GM18951 (cell line): ENCODE measurements at regions not wholly inside any gene's neighbourhood (a gene's known extent, or its start where the extent isn't known, plus 50 kb on each side); places are given as distances from the start of the nearest gene placed in this dataset.
"Not testable (repeated sequence)": the region's sequence is repeated elsewhere in the genome, so short reads cannot be mapped to it uniquely, and the experiment has no call there.

Source experiments
- POLR2A ChIP-seq: IDR thresholded peaks from 4 replicates; pipeline ENCODE4 v1.6.1; 2011; ENCODE audit warnings: mild to moderate bottlenecking; ENCODE audit not compliant: insufficient read length, insufficient read depth; ENCODE audit errors: extremely low read depth
- in situ Hi-C: fragments of 300-500 bp; cut with MboI; formaldehyde crosslinking; loops from one replicate; pipeline ENCODE4 v1.12.0; 2022; ENCODE audit warnings: low sequenced_read_pairs, mixed read lengths, inconsistent platforms; ENCODE audit not compliant: unreplicated experiment

- TF ChIP-seq POLR2A, result no peak
- in situ Hi-C loops, result no loop called here
These were observed 307.0 kb upstream of the NOX3 start for GRCh38 chr6:155762649-155763048.

GRCh38 chr6:155755452-155755851 is 299.8 kb upstream of the NOX3 start:
- TF ChIP-seq POLR2A, result no peak
- in situ Hi-C loops, result no loop called here

- in situ Hi-C loops, result not testable (repeated sequence)
These were observed 293.1 kb upstream of the NOX3 start for GRCh38 chr6:155748778-155749177.

GRCh38 chr6:155747491-155747890 is 291.9 kb upstream of the NOX3 start:
- TF ChIP-seq POLR2A, result no peak
- in situ Hi-C loops, result no loop called here

- in situ Hi-C loops, result no loop called here
- no peak for TF ChIP-seq POLR2A
These were observed 285.3 kb upstream of the NOX3 start for GRCh38 chr6:155740781-155741399.

GRCh38 chr6:155738602-155739105 is 283.0 kb upstream of the NOX3 start:
- TF ChIP-seq POLR2A, result no peak
- in situ Hi-C loops, result no loop called here

- in situ Hi-C loops, result no loop called here
- no peak for TF ChIP-seq POLR2A
These were observed 261.7 kb upstream of the NOX3 start for GRCh38 chr6:155717374-155717773.

GRCh38 chr6:155710704-155711103 is 255.1 kb upstream of the NOX3 start:
- in situ Hi-C loops, result no loop called here
- no peak for TF ChIP-seq POLR2A

GRCh38 chr6:155709262-155709661 is 253.6 kb upstream of the NOX3 start:
- no peak for TF ChIP-seq POLR2A
- in situ Hi-C loops, result no loop called here

GRCh38 chr6:155708100-155708499 is 252.5 kb upstream of the NOX3 start:
- in situ Hi-C loops, result no loop called here

GRCh38 chr6:155706806-155707205 is 251.2 kb upstream of the NOX3 start:
- in situ Hi-C loops, result no loop called here
- no peak for TF ChIP-seq POLR2A

More at GRCh38 chr6:155708100-155708499, 252.5 kb upstream of the NOX3 start:
- no peak for TF ChIP-seq POLR2A

- in situ Hi-C loops, result no loop called here
- no peak for TF ChIP-seq POLR2A
These were observed 250.7 kb upstream of the NOX3 start for GRCh38 chr6:155706341-155706740.

- no peak for TF ChIP-seq POLR2A
- in situ Hi-C loops, result no loop called here
These were observed 245.7 kb upstream of the NOX3 start for GRCh38 chr6:155701342-155701741.

GRCh38 chr6:155695495-155695894 is 239.9 kb upstream of the NOX3 start:
- in situ Hi-C loops, result no loop called here
- no peak for TF ChIP-seq POLR2A

- no peak for TF ChIP-seq POLR2A
- in situ Hi-C loops, result no loop called here
These were observed 238.8 kb upstream of the NOX3 start for GRCh38 chr6:155694419-155694790.
